ENCODE measurements at regions not wholly inside any gene's neighbourhood (a gene's known extent, or its start where the extent isn't known, plus 50 kb on each side); places are given as distances from the start of the nearest gene placed in this dataset.
A peak's percentile ranks its signal among the peaks of the same experiment; 100 is the strongest.

DNA sequence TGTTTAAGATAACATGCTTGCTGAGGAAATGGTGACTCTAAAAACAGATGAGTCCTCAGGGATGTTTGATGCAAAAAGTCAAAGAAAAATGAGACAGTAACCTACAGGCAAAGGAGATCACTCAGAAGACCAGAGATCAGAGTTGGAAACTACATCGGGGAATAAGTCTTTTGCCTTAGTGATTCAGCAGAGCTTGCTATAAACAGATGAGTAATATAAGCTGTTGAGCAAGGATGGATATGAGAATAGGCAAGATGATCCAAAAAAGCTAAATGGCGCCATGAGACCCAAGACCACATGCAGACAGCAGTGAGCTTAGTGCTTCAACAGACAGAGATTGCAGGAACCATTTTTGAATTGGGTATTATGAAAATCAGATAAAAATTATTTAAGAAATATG, 168.6 kb downstream of the POSTN start:
- DNase-seq (ENCODE audit: insufficient read length, low spot score) (no peak), FAIRE-seq (no peak)
- TF ChIP-seq, protein P1, sequence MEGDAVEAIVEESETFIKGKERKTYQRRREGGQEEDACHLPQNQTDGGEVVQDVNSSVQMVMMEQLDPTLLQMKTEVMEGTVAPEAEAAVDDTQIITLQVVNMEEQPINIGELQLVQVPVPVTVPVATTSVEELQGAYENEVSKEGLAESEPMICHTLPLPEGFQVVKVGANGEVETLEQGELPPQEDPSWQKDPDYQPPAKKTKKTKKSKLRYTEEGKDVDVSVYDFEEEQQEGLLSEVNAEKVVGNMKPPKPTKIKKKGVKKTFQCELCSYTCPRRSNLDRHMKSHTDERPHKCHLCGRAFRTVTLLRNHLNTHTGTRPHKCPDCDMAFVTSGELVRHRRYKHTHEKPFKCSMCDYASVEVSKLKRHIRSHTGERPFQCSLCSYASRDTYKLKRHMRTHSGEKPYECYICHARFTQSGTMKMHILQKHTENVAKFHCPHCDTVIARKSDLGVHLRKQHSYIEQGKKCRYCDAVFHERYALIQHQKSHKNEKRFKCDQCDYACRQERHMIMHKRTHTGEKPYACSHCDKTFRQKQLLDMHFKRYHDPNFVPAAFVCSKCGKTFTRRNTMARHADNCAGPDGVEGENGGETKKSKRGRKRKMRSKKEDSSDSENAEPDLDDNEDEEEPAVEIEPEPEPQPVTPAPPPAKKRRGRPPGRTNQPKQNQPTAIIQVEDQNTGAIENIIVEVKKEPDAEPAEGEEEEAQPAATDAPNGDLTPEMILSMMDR (IDR thresholded peaks at IDR 0.05; ENCODE audit: insufficient read depth, missing control alignments): no peak

DNA sequence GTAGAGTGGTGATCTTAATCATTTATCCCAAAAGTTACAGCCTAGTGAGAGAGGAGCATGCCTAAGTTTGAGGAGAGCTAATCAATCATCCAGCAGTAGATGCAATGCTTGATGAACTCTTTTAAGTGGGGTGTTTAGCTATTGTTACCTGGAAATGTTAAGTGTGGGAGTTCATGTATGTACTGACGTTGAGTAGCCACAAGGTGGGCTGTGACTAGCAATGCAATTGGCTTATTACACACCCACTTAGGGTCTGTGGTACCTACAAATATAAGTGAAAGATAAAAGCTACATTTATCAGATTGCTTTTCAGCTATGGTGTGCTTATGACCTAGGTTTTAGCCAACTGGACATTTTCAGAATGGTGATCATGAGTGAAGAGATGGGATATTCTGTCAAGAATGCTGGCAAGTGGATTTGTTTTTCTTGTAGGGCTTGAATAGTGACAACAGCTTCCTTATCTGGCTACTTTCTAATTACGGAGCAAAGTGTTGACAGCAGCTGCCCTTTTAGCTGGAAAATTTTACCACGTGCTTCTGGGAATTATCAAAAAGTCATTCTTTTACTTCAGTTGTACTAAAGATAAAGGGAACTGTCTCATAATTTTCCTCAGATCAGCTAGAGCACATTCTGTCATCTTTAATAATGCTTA, 170.6 kb downstream of the POSTN start:
- no peak for DNase-seq (ENCODE audit: insufficient read length, low spot score)
- FAIRE-seq: no peak

DNA sequence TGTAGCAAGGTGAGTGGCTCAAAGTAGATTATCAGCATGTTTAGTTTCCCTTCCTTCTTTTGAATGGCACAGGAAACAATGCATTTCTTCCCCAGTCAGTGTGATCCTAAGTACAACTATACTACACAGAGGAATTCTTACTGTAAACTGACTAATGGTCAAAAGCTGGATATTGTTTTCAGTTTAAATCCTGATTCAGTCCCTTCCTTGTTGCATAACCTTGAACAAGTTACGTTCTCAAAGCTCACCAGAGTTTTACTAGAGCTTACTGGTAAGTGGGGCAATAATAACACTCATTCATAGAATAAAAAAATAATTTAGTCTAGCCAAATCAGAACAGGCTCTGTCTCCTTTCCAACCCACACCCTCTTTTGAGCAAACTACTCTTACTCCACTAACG, 180.1 kb downstream of the POSTN start:
- FAIRE-seq (no peak), DNase-seq (ENCODE audit: insufficient read length, low spot score) (no peak)
- TF ChIP-seq, protein P1 (IDR thresholded peaks at IDR 0.05; ENCODE audit: insufficient read depth, missing control alignments): no peak

More for the DNA sequence above, 170.6 kb downstream of the POSTN start:
- TF ChIP-seq, protein P1 (IDR thresholded peaks at IDR 0.05; ENCODE audit: insufficient read depth, missing control alignments): peak; percentile 4

DNA sequence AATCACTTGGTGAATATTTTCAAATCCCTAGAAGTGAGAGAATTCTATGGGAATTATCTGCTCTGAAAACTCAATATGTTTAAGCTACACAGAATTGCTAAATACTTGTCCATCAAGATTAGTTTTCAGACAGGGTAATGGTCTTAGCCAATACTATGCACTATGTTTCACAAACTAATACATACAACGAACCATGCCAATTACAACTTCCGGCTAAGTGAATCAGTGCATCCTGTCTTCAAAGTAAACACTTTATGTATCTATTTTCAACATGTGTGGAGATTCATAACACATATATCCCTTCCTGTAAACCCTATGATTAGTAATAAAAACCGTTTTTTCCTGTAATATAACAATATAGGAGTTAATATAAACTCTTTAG, 181.5 kb downstream of the POSTN start:
- FAIRE-seq (no peak), DNase-seq (ENCODE audit: insufficient read length, low spot score) (no peak)
- TF ChIP-seq, protein P1 (IDR thresholded peaks at IDR 0.05; ENCODE audit: insufficient read depth, missing control alignments): no peak

DNA sequence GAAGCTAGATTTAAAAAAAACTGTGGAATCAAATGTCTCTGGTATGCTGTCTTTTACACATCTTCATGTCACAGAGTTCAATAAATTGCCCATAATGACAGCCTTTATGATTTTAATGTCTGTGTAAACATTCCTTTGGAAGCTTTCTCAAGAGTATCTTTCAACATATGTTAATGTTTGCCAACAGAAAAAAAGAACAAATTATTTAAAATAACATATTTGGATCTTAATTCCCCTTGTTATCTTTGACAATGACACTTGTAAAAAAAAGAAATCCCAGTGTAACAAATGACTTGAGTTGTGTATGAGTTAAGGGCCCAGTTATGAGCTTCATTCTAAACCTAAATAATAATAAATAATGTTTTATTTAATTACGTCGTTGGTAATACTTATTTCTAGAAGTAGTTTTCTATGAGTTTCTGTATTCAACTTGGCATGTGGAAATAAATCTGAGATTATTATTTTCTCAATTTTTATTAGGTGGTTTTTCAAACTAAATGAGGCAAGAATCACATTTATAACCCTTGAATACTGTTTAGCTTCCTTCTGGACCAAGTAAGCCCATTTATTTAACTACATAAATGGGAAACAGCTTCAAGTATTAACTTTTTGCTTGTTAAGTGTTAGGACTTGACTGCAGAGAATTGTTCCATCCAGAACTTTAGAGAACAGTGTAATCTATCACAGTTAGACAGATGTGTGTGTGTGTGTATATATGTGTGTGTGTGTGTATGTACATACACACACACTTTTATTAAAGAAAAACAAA, 182.1 kb downstream of the POSTN start:
- DNase-seq (ENCODE audit: insufficient read length, low spot score) (no peak), FAIRE-seq (no peak)
- TF ChIP-seq, protein P1 (IDR thresholded peaks at IDR 0.05; ENCODE audit: insufficient read depth, missing control alignments): no peak

DNA sequence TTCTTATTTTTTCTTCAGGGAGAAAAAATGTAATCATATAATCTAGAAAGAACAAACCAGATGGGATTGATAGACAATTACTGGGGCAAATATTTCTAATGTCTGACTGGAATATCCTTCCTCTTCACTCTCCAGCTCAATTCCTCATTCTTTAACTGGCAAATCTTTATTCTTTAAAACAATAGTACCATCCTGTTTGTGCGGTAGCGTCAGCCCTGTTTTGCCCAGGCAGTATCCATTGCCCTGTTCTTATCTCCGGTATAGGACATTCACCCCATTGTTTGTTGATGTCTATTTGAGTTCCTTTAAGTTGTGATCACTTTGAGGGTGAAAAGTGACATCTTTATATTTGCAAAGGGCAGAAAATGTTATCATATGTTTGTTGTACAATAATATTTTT, 185.4 kb downstream of the POSTN start:
- FAIRE-seq: no peak
- DNase-seq (ENCODE audit: insufficient read length, low spot score): no peak
- TF ChIP-seq, protein P1 (IDR thresholded peaks at IDR 0.05; ENCODE audit: insufficient read depth, missing control alignments): no peak

Data from D721Med (cell line).